ENCODE measurements at regions not wholly inside any gene's neighbourhood (a gene's known extent, or its start where the extent isn't known, plus 50 kb on each side); places are given as distances from the start of the nearest gene placed in this dataset.
"Not testable (repeated sequence)": the region's sequence is repeated elsewhere in the genome, so short reads cannot be mapped to it uniquely, and the experiment has no call there.

GRCh38 chr7:81439591-81439990 is 330.3 kb downstream of the HGF start:
- Histone ChIP-seq H3K36me3 (ENCODE audit: control insufficient read depth in 2 of 2, insufficient read depth in 1 of 2, low read length in 2 of 2) (no peaks in the 10 kb centered on the region), H3K4me3 (ENCODE audit: low read depth, low read length) (no peak overlapping the region), H3K9me3 (ENCODE audit: control insufficient read depth, insufficient read depth, low read depth, low read length) (no peaks in the 10 kb centered on the region), H3K4me1 (ENCODE audit: control insufficient read depth, insufficient read depth, low read length) (no peaks in the 10 kb centered on the region), H3K27ac (ENCODE audit: extremely low read depth, low read depth, low read length) (no peak overlapping the region)
- ChIA-PET POLR2A (no interaction called here), CTCF (interaction anchor here (0.7 to 2.1 kb wide), 2 partner anchors 30 to 32 kb away, joined by 3 to 8 read pairs; no protein-coding TSS in a partner anchor)
- TF ChIP-seq BCL11B (tag by site-specific recombination; IDR thresholded peaks at IDR 0.05; ENCODE audit: low read depth): no peak
- TF ChIP-seq ZNF670 (tag by site-specific recombination; IDR thresholded peaks at IDR 0.05; ENCODE audit: low read depth): no peak
- TF ChIP-seq ZBTB17 (tag by site-specific recombination; IDR thresholded peaks at IDR 0.05): no peak
- no peak for TF ChIP-seq ZNF704 (tag by site-specific recombination; IDR thresholded peaks at IDR 0.05)
- no peak for TF ChIP-seq ZNF114 (tag by site-specific recombination; IDR thresholded peaks at IDR 0.05)
- TF ChIP-seq ZNF514 (tag by site-specific recombination; IDR thresholded peaks at IDR 0.05): no peak
- no peak for TF ChIP-seq HOXD13 (CRISPR knock-in tag; IDR thresholded peaks at IDR 0.05; ENCODE audit: borderline replicate concordance)
- TF ChIP-seq ZNF138 (tag by site-specific recombination; IDR thresholded peaks at IDR 0.05; ENCODE audit: borderline replicate concordance): no peak
- no peak for TF ChIP-seq ZNF501 (tag by site-specific recombination; IDR thresholded peaks at IDR 0.05)
- TF ChIP-seq ZNF157 (tag by site-specific recombination; IDR thresholded peaks at IDR 0.05): no peak
- no peak for TF ChIP-seq KLF10 (tag by site-specific recombination; IDR thresholded peaks at IDR 0.05)
- TF ChIP-seq, protein P1, sequence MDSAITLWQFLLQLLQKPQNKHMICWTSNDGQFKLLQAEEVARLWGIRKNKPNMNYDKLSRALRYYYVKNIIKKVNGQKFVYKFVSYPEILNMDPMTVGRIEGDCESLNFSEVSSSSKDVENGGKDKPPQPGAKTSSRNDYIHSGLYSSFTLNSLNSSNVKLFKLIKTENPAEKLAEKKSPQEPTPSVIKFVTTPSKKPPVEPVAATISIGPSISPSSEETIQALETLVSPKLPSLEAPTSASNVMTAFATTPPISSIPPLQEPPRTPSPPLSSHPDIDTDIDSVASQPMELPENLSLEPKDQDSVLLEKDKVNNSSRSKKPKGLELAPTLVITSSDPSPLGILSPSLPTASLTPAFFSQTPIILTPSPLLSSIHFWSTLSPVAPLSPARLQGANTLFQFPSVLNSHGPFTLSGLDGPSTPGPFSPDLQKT (IDR thresholded peaks at IDR 0.05; ENCODE audit: borderline replicate concordance, low read depth, low read length): no peak
- TF ChIP-seq ZNF561 (tag by site-specific recombination; IDR thresholded peaks at IDR 0.05; ENCODE audit: borderline replicate concordance): no peak
- TF ChIP-seq ZNF19 (tag by site-specific recombination; IDR thresholded peaks at IDR 0.05; ENCODE audit: low read depth): no peak
- no peak for TF ChIP-seq SP3 (tag by site-specific recombination; IDR thresholded peaks at IDR 0.05)
- TF ChIP-seq, protein P2, sequence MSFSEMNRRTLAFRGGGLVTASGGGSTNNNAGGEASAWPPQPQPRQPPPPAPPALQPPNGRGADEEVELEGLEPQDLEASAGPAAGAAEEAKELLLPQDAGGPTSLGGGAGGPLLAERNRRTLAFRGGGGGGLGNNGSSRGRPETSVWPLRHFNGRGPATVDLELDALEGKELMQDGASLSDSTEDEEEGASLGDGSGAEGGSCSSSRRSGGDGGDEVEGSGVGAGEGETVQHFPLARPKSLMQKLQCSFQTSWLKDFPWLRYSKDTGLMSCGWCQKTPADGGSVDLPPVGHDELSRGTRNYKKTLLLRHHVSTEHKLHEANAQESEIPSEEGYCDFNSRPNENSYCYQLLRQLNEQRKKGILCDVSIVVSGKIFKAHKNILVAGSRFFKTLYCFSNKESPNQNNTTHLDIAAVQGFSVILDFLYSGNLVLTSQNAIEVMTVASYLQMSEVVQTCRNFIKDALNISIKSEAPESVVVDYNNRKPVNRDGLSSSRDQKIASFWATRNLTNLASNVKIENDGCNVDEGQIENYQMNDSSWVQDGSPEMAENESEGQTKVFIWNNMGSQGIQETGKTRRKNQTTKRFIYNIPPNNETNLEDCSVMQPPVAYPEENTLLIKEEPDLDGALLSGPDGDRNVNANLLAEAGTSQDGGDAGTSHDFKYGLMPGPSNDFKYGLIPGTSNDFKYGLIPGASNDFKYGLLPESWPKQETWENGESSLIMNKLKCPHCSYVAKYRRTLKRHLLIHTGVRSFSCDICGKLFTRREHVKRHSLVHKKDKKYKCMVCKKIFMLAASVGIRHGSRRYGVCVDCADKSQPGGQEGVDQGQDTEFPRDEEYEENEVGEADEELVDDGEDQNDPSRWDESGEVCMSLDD (tag by site-specific recombination; IDR thresholded peaks at IDR 0.05): no peak
- TF ChIP-seq ZNF560 (tag by site-specific recombination; IDR thresholded peaks at IDR 0.05; ENCODE audit: borderline replicate concordance): no peak
- TF ChIP-seq ZNF558 (tag by site-specific recombination; IDR thresholded peaks at IDR 0.05): no peak
- TF ChIP-seq ZNF555 (tag by site-specific recombination; conservative IDR thresholded peaks at IDR 0.05): no peak
- TF ChIP-seq SCRT1 (tag by site-specific recombination; IDR thresholded peaks at IDR 0.05; ENCODE audit: borderline replicate concordance): no peak

GRCh38 chr7:81437160-81437559 is 332.7 kb downstream of the HGF start:
- H3K27ac ChIP-seq (ENCODE audit: extremely low read depth, low read depth, low read length); H3K4me1 ChIP-seq (ENCODE audit: control insufficient read depth, insufficient read depth, low read length); CTCF ChIA-PET; H3K9me3 ChIP-seq (ENCODE audit: control insufficient read depth, insufficient read depth, low read depth, low read length); H3K4me3 ChIP-seq (ENCODE audit: low read depth, low read length); POLR2A ChIA-PET; H3K36me3 ChIP-seq (ENCODE audit: control insufficient read depth in 2 of 2, insufficient read depth in 1 of 2, low read length in 2 of 2): not testable (repeated sequence)
